ENCODE measurements at regions not wholly inside any gene's neighbourhood (a gene's known extent, or its start where the extent isn't known, plus 50 kb on each side); places are given as distances from the start of the nearest gene placed in this dataset.

- no peaks in the 10 kb centered on the region for H3K4me1 ChIP-seq (ENCODE audit: control insufficient read depth, extremely low read depth, insufficient read depth, low read length)
- no peak overlapping the region for H3K4me2 ChIP-seq (ENCODE audit: insufficient read depth, low read length)
- CTCF ChIA-PET: interaction anchor here (1.1 to 2.1 kb wide), 2 partner anchors 128 to 256 kb away, joined by 4 to 6 read pairs; no protein-coding TSS in a partner anchor
- FAIRE-seq (no peak), DNase-seq (ENCODE audit: low read depth, low spot score) (no peak)
- no peaks in the 10 kb centered on the region for H3K9me1 ChIP-seq (replicated peaks; ENCODE audit: control insufficient read depth, extremely low read depth, insufficient read depth, low read length)
- POLR2A ChIA-PET: no interaction called here
- H3K9me3 ChIP-seq (replicated peaks; ENCODE audit: control insufficient read depth, insufficient read depth, low read length): no peaks in the 10 kb centered on the region
- H3K36me3 ChIP-seq (ENCODE audit: control insufficient read depth in 2 of 2, extremely low read depth in 1 of 2, insufficient read depth in 2 of 2, low read length in 2 of 2): no peaks in the 10 kb centered on the region
- dilution Hi-C loops (cut with MboI; ENCODE audit: extremely low pct_ligation_motif_present, low sequenced_read_pairs): no loop called here
- H4K20me1 ChIP-seq (replicated peaks; ENCODE audit: control insufficient read depth, extremely low read depth, insufficient read depth, low read length): no peaks in the 10 kb centered on the region
- H3K27me3 ChIP-seq (ENCODE audit: control insufficient read depth in 2 of 2, insufficient read depth in 2 of 2, low read length in 2 of 2): peaks cover 0 to 2% of the 10 kb centered on the region in 2 experiments
- intact Hi-C loops (cut with micrococcal nuclease): no loop called here
- H2AFZ ChIP-seq (ENCODE audit: low read depth, low read length): no peak overlapping the region
- BruUV-seq (replicated peaks): no TSS peak
- no peak overlapping the region for H3K27ac ChIP-seq (ENCODE audit: insufficient read depth, low read depth, low read length)
- no peak overlapping the region for H3K4me3 ChIP-seq (replicated peaks in 1 of 3; ENCODE audit: insufficient read depth in 1 of 3, low read depth in 1 of 3, low read length in 3 of 3)
- TF ChIP-seq GATA2 (IDR thresholded peaks at IDR 0.05; ENCODE audit: insufficient read depth, insufficient read length, low read depth, low read length): no peak
- no peak for TF ChIP-seq CTCF (IDR thresholded peaks at IDR 0.05; ENCODE audit: extremely low read depth in 1 of 2, insufficient read depth in 1 of 2, low read depth in 1 of 2, low read length in 2 of 2)
- TF ChIP-seq EZH2 (IDR thresholded peaks at IDR 0.05; ENCODE audit: borderline replicate concordance, low read depth, low read length, severe bottlenecking): no peak
- no peak for TF ChIP-seq MYC (IDR thresholded peaks at IDR 0.05; ENCODE audit: low read depth, low read length)
- TF ChIP-seq POLR2A (IDR thresholded peaks at IDR 0.05; ENCODE audit: low read depth, low read length): no peak
- TF ChIP-seq FOS (IDR thresholded peaks at IDR 0.05; ENCODE audit: borderline replicate concordance, insufficient read depth, low read length): no peak
- no peak for TF ChIP-seq POLR2AphosphoS5 (IDR thresholded peaks at IDR 0.05; ENCODE audit: insufficient read depth, low read depth, low read length)
- H3K79me2 ChIP-seq (ENCODE audit: control insufficient read depth, insufficient read depth, low read length): no peaks in the 10 kb centered on the region
- H3K9ac ChIP-seq (replicated peaks; ENCODE audit: extremely low read depth, insufficient read depth, low read length): no peak overlapping the region
Observed at GRCh38 chr2:120951693-120952092, 216.0 kb downstream of the GLI2 start.
